ENCODE measurements at regions not wholly inside any gene's neighbourhood (a gene's known extent, or its start where the extent isn't known, plus 50 kb on each side); places are given as distances from the start of the nearest gene placed in this dataset.

DNA sequence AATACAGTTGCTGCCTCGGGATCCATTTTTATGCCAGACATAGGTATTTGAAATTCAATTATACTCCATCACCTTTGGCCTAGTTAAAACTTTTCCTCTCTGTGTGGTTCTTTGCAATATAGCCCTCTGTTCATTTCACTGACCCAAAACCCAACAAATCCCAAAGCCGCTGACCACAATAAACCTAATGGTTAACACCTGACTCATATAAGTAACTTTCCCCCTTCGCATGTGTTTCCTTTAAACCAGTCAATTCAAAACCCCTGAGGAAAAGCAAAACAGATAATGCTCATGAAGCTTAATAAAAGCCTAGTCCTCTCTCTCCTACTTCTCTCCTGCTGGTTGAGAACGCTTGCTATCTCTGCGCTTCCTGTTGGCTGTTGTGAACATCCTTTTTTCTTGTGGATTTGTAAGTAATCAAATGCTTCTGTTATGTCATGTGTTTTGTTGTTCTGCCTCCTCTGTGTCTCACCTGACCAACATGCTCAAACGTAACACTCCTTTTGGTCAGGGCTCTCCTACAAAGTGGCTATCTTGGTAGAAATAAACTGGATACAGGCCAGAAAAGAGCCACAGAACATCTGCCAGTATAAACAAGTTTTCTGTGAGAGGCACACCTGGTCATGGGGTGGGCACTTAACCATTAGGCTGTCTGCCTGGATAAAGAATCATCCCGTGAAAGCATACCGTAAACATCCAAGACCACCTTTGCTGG, 652.6 kb downstream of the METTL15 start:
- TF ChIP-seq, protein P1, sequence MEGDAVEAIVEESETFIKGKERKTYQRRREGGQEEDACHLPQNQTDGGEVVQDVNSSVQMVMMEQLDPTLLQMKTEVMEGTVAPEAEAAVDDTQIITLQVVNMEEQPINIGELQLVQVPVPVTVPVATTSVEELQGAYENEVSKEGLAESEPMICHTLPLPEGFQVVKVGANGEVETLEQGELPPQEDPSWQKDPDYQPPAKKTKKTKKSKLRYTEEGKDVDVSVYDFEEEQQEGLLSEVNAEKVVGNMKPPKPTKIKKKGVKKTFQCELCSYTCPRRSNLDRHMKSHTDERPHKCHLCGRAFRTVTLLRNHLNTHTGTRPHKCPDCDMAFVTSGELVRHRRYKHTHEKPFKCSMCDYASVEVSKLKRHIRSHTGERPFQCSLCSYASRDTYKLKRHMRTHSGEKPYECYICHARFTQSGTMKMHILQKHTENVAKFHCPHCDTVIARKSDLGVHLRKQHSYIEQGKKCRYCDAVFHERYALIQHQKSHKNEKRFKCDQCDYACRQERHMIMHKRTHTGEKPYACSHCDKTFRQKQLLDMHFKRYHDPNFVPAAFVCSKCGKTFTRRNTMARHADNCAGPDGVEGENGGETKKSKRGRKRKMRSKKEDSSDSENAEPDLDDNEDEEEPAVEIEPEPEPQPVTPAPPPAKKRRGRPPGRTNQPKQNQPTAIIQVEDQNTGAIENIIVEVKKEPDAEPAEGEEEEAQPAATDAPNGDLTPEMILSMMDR (IDR thresholded peaks at IDR 0.05; ENCODE audit: low read depth, low read length, poor library complexity, severe bottlenecking), result no peak
- TF ChIP-seq EZH2phosphoT487 (IDR thresholded peaks at IDR 0.05; ENCODE audit: borderline replicate concordance, low read length), result no peak

Measured in DOHH2 (cell line).